ENCODE measurements at regions not wholly inside any gene's neighbourhood (a gene's known extent, or its start where the extent isn't known, plus 50 kb on each side); places are given as distances from the start of the nearest gene placed in this dataset.
"Not testable (repeated sequence)": the region's sequence is repeated elsewhere in the genome, so short reads cannot be mapped to it uniquely, and the experiment has no call there.

- ATAC-seq (ENCODE audit: poor library complexity) (no peak), DNase-seq (no peak)
- intact Hi-C loops (cut with DNase I), result no loop called here
Observed at GRCh38 chr19:34082289-34083077, 89.8 kb upstream of the LSM14A start.

GRCh38 chr19:34084396-34085145, 87.7 kb upstream of the LSM14A start:
- no peak for DNase-seq
- ATAC-seq (ENCODE audit: poor library complexity), result no peak
- intact Hi-C loops (cut with DNase I), result no loop called here

DNA sequence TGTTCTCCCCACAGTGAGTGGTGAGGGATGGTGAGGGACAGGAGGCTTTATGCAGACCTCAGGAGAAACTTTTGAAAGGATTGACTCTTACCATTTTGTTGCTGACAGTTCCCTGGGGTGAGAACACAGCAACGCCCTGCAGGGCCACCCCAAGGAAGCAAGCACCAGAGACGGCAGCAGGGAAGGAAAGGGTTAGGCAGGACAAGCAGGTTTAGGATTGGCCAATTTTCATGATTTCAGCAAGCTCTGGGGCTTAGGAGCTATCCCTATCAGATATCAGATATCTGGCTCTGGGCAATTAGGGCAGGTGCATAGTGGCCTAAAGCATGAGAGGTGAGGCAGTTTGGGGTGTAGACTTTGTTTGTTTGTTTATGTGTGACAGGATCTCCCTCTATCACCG, 87.0 kb upstream of the LSM14A start:
- ATAC-seq (ENCODE audit: poor library complexity) (no peak), DNase-seq (no peak)
- intact Hi-C loops (cut with DNase I), result no loop called here

DNA sequence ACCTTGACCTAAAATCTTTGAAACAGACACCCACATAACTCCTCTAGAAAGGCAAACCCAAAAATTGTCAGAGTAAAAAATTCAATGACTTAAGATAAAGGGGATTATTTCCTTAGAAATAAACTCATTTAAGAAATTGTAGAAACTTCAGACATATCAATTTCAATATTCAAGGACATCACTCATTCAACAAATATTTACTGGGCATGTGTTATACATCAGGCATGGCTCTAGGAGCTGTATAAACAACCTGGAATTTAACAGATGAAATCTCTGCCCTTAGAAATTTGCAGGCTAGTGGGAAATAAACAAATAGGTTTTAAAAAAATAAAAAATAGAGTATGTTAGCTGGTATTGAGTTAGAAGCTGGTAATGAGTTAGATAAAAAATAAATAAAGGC, 84.0 kb upstream of the LSM14A start:
- no peak for DNase-seq
- no peak for ATAC-seq (ENCODE audit: poor library complexity)
- intact Hi-C loops (cut with DNase I), result no loop called here

DNA sequence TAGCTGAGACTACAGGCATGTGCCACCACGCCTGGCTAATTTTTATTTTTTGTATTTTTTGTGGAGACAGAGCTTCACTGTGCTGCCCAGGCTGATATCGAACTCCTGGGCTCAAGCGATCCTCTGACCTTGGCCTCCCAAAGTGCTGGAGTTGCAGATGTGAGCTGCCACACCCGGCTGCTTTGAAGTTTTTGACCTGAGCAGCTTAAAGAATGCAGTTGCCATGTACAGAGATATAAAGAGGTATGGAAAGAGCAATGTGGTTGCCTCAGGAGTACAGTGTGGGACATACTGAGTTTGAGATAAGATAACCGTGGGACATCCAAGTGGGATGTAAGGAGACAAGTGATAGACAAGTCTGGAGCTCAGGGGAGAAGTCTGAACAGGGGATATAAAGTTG, 82.7 kb upstream of the LSM14A start:
- intact Hi-C loops (cut with DNase I), result no loop called here
- DNase-seq, result no peak
- ATAC-seq (ENCODE audit: poor library complexity), result no peak

GRCh38 chr19:34094960-34095359, 77.3 kb upstream of the LSM14A start:
- intact Hi-C loops (cut with DNase I), result loop anchor here (5.0 kb wide), 1 partner anchor 663 kb away; no protein-coding TSS in a partner anchor
- DNase-seq (no peak), ATAC-seq (ENCODE audit: poor library complexity) (no peak)

GRCh38 chr19:34095411-34095810, 76.9 kb upstream of the LSM14A start:
- DNase-seq; ATAC-seq (ENCODE audit: poor library complexity): not testable (repeated sequence)
- intact Hi-C loops (cut with DNase I), result loop anchor here (5.0 kb wide), 1 partner anchor 663 kb away; no protein-coding TSS in a partner anchor

DNA sequence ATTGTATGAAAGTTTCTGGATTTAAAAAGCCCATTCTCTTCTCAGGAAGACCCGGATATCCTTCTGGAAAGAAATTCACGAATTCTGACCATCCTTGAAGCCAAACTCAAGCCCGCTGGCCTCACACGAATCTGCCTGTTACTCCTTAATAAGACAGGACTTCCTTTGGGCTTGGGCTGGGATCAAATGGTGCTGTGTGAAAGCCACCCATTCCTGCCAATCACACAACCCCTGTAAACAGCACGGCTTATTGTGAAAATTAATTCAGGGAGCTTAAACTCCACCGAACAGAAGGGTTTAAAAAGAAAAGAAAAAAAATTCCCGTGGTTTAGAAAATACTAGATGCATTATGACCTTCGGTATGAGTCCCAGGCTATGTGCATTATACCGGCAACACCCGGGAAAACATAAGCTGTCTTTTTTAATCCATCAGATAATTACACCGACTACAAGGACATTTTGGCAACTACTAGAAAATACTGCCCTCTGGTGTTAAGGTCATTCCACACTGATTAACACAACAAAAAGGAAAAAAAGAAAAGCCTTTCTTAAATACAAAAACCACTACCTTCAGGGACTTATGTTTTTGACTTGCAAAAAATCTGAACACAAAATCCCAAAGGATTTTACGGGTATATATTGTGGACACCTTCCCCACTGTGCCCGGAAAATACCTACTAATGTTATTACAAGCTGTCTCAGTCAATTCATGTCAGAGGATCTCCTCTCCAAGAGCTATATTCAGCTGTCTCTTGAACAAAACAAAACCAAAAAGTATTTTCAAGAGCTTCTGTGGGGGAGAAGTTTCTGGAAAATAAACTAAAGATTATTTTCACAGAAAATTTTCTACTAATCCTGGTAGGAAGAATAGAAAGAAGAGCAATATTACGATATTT, 76.0 kb upstream of the LSM14A start:
- DNase-seq (no peak), ATAC-seq (ENCODE audit: poor library complexity) (peak; percentile 45)
- intact Hi-C loops (cut with DNase I), result loop anchor here (1.0 to 5.0 kb wide), 2 partner anchors 318 to 664 kb away; no protein-coding TSS in a partner anchor

- DNase-seq (no peak), ATAC-seq (ENCODE audit: poor library complexity) (no peak)
- intact Hi-C loops (cut with DNase I), result no loop called here
Observed at GRCh38 chr19:34104096-34104495, 68.2 kb upstream of the LSM14A start.

GRCh38 chr19:34104557-34104956, 67.7 kb upstream of the LSM14A start:
- intact Hi-C loops (cut with DNase I), result no loop called here
- ATAC-seq (ENCODE audit: poor library complexity), result no peak
- DNase-seq, result no peak

- intact Hi-C loops (cut with DNase I), result no loop called here
- DNase-seq (no peak), ATAC-seq (ENCODE audit: poor library complexity) (no peak)
Observed at GRCh38 chr19:34109596-34109995, 62.7 kb upstream of the LSM14A start.

DNA sequence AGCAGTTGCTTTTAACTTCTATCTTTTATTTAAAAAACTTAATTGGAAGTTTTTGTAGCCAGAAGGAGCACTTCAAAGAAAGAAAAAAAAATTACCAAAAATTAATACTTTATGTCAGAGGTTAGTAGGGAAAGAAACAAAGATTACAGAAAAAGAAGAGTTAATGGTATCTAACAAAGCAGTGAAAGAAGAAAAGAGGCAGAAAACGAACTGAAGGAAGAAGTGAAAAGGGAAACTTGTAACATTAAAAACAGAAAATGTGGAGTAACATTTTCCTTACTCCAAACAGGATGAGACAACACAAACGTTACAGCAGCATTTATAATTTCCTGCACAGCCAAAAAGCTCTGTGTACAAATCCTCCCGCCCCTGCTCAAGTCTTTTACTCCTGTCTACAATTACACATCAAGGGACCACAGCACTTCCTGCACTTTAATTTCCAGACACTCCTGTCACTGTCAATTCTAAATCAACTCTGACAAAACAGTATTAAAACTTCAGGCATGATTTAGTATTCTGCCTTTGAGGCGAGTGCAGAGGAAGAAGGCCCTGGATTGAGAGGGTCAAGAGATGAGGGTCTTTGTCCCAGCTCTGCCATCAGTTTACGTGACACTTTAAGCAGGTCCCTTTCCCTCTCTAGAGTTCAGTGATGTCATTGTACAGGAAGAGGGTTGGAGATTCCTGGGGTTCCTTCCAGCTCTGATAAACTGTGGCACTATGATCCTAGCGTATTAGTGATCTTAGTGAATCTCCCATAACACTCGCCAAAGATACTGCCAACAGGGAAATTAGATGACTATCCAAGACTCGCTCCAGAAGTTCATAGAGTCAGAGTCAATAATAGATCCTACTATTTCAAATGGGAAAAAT, 53.2 kb upstream of the LSM14A start:
- DNase-seq (no peak), ATAC-seq (ENCODE audit: poor library complexity) (no peak)
- intact Hi-C loops (cut with DNase I), result no loop called here

GRCh38 chr19:34120141-34120540, 52.2 kb upstream of the LSM14A start:
- ATAC-seq (ENCODE audit: poor library complexity) (no peak), DNase-seq (no peak)
- intact Hi-C loops (cut with DNase I), result no loop called here

GRCh38 chr19:34120846-34121639, 51.3 kb upstream of the LSM14A start:
- ATAC-seq (ENCODE audit: poor library complexity) (no peak), DNase-seq (no peak)
- intact Hi-C loops (cut with DNase I), result no loop called here

All from Right ventricle myocardium superior (tissue), 1 donor.